Breast epithelium (tissue), 3 donors: ENCODE measurements at regions not wholly inside any gene's neighbourhood (a gene's known extent, or its start where the extent isn't known, plus 50 kb on each side); places are given as distances from the start of the nearest gene placed in this dataset.

ENCODE experiments used
- POLR2A ChIP-seq: fragments of 450-650 bp; IDR thresholded peaks from one replicate; pipeline ENCODE4 v1.6.1; 2016; ENCODE audit warnings: antibody characterized with exemption, mild to moderate bottlenecking, moderate library complexity
- POLR2AphosphoS5 ChIP-seq, 3 donors: sonication (generic); formaldehyde crosslinking; IDR thresholded peaks; one replicate each; pipeline ENCODE4 v1.6.1; 2017; ENCODE audit warnings: antibody characterized with exemption in 3 of 3
- TF ChIP-seq, protein P1 (sequence below), 3 donors: fragments of 450-650 bp; IDR thresholded peaks; one replicate each; pipeline ENCODE4 v1.5.1; 2016 to 2017; ENCODE audit warnings: antibody characterized with exemption in 3 of 3, mild to moderate bottlenecking in 3 of 3, moderate library complexity in 3 of 3

DNA sequence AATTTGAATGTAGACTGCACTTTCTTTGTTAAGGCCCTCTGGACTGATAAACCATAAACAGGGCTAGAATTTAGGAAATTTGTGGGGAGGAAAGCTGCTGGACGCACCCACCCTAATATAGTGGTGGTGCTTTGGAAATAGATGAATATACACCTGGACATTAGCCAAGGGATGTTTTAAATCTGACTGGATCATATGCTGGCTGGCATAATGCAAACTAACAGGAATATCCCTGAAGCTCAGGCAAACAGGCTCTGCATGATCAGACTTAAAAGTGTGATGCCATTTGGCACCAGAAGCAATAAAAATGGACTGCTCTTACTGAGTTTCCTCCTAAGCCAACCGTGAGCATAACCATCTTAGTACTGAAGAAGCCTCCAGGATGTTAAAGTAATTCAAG lies 465.8 kb upstream of the ROBO1 start:
- TF ChIP-seq, protein P1, sequence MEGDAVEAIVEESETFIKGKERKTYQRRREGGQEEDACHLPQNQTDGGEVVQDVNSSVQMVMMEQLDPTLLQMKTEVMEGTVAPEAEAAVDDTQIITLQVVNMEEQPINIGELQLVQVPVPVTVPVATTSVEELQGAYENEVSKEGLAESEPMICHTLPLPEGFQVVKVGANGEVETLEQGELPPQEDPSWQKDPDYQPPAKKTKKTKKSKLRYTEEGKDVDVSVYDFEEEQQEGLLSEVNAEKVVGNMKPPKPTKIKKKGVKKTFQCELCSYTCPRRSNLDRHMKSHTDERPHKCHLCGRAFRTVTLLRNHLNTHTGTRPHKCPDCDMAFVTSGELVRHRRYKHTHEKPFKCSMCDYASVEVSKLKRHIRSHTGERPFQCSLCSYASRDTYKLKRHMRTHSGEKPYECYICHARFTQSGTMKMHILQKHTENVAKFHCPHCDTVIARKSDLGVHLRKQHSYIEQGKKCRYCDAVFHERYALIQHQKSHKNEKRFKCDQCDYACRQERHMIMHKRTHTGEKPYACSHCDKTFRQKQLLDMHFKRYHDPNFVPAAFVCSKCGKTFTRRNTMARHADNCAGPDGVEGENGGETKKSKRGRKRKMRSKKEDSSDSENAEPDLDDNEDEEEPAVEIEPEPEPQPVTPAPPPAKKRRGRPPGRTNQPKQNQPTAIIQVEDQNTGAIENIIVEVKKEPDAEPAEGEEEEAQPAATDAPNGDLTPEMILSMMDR (IDR thresholded peaks at IDR 0.05) = no peak
- no peak for TF ChIP-seq POLR2AphosphoS5 (IDR thresholded peaks at IDR 0.05)
- no peak for TF ChIP-seq POLR2A
